GM21786 (cell line): ENCODE measurements at regions not wholly inside any gene's neighbourhood (a gene's known extent, or its start where the extent isn't known, plus 50 kb on each side); places are given as distances from the start of the nearest gene placed in this dataset.
"Not testable (repeated sequence)": the region's sequence is repeated elsewhere in the genome, so short reads cannot be mapped to it uniquely, and the experiment has no call there.

Source experiments
- ATAC-seq: cut with Tn5 transposase; IDR thresholded peaks from one replicate; pipeline ENCODE4 v1.9.1; 2021; ENCODE audit not compliant: unreplicated experiment

DNA sequence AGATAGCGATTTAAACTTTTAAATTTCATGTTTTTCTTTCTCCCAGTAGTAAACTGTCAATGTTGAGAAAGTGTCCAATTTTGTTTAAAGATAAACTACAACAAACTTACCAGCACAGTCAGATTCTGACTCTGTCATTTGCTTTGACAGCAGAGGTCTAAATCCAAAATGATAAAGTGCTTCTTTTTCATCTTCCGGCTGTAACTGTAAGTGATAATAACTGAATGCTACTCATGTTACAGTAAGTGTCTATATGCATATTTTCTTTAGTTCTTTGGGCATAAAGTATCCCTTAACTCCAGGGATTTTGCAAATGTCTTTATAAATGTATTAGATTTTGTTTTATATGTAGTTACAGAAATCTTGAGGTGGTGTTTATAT, 610.4 kb downstream of the RFPL4B start:
- ATAC-seq: no peak

DNA sequence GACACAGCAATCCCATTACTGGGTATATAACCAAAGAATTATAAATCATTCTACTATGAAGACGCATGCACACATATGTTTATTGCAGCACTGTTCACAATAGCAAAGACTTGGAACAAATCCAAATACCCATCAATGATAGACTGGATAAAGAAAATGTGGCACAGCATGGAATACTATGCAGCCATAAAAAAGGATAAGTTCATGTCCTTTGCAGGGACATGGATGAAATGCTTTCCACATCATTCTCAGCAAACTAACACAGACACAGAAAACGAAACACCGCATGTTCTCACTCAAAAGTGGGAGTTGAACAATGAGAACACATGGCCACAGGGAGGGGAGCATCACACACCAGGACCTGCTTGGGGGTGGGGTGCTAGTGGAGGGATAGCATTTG, 613.0 kb downstream of the RFPL4B start:
- not testable (repeated sequence) for ATAC-seq

DNA sequence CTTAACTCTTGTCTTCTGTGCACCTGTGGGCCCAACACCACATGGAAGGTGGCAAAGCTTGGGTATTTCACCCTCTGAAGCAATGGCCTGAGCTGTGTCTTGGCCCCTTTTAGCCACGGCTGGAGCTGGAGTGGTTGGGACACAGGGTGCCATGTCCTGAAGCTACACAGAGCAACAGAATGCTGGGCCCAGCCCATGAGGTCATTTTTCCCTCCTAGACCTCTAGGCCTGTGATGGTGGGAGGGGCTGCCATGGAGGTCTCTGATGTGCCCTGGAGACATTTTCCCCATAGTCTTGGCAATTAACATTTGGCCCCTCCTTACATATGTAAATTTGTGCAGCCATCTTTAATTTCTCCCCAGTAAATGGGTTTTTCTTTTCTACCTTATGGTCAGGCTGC, 620.8 kb downstream of the RFPL4B start:
- no peak for ATAC-seq

DNA sequence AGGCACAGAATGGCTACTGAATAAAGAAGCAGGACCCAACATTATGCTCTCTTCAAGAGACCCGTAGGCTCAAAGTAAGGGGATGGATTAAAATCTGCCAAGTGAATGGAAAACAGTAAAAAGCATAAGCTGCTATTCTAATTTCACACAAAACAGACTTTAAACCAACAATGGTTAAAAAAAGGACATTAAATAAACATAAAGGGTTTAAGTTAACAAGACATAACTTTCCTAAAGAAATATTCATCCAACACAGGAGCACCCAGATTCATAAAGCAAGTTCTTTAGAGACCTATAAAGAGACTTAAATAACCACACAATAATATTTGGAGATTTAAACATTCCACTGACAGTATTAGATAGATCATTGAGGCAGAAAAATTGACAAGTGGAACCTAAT, 624.5 kb downstream of the RFPL4B start:
- ATAC-seq: no peak

DNA sequence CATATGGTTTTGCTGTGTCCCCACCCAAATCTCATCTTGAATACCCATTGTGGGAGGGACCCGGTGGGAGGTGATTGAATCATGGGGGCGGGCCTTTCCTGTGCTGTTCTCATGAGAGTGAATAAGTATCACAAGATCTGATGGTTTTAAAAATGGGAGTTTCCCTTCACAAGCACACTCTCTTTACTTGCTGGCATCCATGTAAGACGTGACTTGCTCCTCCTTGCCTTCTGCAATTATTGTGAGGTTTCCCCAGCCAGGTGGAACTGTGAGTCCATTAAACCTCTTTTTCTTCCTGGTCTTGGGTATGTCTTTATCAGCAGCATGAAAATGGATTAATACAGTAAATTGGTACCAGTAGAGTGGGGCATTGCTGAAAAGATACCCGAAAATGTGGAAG, 627.8 kb downstream of the RFPL4B start:
- not testable (repeated sequence) for ATAC-seq

DNA sequence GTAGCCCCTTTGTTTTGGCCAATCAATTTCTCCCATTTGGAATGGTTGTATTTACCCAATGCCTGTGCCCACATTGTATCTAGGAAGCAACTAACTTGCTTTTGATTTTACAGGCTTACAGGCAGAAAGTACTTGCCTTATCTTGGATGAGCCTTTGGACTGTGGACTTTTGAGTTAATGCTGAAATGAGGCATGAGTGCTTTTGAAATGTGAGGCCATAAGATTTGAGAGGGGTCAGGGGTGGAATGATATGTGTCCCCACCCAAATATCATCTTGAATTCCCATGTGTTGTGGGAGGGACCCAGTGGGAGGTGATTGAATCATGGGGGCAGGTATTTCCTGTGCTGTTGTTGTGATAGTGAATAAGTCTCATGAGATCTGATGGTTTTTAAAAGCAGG, 629.4 kb downstream of the RFPL4B start:
- not testable (repeated sequence) for ATAC-seq

DNA sequence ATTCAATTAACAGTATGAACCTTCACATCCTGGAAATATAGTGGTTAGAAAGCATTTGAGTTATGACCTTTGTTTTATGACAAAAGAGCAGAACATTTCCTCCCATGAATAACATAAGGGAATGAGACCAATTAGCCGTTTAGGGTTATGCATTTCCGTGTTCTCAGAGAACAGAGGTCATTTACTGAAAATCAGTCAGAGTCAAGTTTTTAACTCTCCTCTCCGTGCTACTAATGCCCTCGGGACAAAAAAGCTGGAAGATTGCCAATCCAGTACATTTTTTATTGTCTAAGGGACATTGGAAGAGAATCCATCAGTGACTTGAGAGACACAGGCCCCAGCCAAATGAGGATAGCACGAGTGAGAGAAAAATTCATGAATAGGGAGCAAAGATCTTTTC, 632.7 kb downstream of the RFPL4B start:
- ATAC-seq: no peak

DNA sequence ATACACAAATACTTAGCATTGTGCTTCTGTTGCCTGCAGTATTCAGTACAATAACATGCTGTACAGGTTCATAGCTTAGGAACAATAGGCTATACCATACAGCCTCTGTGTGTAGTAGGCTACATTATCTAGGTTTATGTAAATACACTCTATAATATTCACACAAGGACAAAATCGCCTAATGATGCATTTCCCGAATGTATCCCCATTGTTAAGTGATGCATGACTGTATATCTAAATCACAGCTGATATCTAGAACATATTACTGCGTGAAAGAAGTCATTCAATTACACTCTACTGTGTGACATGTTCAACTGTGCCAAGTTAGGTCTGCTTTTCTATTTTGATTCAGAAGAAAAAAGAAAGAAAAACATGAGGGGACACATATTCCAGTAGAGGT, 633.5 kb downstream of the RFPL4B start:
- no peak for ATAC-seq

DNA sequence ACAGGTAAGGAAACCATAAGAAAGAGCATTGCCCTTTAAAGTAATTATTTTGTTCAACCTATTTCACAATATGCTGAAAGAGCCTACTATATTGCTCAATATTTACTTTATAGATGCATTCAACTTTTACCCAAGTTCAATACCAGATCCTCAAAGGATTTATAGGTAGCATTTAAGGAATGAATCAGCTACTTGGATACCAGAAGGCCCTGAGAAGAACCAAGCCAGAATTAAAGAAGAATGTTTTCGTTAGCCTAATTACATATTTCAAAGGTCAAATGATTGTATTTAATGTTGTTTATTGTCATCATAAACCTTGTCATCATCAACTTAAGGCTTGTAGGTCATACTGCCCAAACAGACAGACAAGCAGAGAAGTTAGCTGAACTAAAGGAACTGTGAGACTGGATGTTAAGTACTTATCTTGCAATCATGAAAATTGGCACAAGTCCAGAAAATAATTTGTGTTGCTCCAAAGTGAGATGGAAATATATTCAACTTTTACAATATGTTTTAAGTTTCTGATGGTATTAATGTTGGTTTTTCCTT, 636.7 kb downstream of the RFPL4B start:
- no peak for ATAC-seq

DNA sequence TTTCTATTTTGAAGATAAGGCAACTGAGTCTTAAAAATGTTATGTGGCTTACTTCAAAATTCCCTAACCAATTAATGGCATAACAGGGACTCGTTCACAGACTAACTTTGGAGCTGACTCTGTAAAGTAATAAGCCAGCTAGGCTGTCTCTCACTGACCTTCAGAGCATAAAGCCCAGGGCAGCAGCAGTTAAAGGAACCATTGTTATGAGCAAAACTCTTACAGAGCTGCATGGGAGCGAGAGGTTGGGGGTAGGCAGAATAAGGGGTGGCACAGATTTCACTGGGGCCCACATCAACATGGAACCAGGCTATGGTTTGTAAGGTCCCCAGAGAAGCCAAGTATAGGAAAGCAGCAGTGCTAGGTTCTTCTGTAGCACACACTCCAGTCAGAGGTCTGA, 637.8 kb downstream of the RFPL4B start:
- no peak for ATAC-seq

DNA sequence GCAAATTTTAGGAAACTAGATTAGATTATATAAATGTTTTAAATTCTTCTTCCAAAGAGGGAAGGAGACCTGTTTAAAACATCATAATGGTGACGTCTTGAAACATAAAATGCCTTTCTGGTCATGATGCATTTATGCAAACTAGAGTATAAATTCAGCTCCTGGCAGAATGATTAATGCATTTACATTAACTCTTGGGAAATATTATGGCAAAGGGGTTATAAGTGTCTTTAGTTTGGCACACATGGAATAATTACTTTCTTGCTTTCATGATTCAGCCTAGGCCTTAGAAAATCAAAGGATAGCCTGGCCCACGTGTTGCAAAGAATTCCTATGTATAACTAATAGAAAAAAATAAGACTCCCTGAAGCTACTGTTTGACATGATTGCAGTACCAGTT, 639.2 kb downstream of the RFPL4B start:
- ATAC-seq: no peak

DNA sequence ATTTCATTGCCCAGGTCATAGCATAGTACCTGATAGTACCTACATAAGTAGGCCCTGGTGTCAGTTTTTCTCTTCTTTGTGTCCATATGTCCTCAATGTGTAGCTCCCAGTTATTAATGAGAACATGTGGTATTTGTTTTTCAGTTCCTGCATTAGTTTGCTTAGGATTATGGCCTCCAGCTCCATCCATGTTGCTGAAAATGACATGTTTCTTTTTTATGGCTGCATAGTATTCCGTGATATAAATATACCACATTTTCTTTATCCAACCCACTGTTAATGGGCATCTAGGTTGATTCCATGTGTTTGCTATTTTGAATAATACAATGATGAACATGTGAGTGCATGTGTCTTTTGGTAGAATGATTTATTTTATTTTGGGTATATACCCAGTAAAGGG, 641.6 kb downstream of the RFPL4B start:
- no peak for ATAC-seq

DNA sequence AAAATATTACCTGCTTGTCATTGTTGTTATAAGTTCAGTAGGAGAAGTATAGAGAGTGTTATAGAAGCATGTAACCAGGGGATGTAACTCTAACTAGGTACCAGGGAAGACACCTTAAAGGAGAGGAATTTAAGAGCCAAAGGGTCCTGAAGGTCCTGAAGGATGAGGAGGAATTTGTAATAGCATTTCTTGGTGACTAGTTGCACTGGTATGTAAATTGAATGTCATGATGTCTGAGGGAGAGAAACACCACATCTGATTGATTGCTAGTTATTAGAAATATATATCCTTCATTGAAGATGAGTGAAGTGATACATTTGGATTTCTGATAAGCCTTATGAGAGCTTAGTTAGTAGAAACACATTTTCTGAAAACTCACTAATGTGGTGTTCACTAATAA, 643.8 kb downstream of the RFPL4B start:
- no peak for ATAC-seq

DNA sequence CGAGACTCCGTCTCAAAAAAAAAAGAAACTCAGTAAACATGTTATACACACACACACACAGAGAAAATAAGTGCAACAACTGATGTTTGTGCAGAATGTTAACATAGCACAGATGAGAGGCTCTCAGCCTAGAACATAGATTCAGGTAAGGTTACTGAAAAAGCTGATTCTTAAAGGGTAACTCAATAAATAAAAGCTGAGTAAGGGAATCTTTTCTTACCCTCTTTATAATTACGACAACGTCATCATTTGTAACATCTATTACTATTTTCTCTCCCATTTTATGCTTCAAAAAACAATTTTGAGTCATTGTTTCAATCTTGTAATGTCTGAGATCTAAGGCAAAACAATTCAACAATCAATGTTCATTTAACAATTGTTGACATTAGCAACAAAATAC, 644.8 kb downstream of the RFPL4B start:
- ATAC-seq: no peak

DNA sequence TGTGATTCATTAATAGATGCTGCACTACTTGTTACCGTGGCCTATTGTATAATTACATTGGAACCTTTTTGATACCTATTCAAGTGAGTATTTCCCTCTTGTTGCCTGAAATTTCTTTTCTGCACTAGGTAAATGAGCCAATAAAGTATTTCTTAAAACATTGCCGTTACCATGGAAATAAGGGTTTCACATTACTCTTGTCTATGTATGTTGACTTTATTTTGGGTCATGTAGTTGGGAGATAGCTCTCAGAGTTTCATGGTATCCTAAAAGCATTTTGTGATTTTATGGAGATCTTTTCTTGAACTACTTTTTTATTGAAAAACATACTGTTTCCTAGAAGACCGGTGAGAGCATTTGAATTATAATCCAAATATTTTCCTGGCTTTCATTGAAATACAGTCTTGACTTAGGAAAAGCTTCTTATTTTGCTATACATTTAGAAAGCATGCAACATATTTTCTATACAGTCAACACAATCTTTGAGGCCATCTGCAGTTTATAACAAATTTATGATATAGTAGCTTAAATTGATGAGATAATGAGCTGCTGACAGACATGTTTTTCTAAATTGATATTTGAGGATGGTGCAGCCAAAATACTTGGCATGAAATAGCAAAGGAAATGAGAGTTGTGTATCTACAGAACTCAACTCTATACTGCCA, 650.4 kb downstream of the RFPL4B start:
- ATAC-seq: no peak

DNA sequence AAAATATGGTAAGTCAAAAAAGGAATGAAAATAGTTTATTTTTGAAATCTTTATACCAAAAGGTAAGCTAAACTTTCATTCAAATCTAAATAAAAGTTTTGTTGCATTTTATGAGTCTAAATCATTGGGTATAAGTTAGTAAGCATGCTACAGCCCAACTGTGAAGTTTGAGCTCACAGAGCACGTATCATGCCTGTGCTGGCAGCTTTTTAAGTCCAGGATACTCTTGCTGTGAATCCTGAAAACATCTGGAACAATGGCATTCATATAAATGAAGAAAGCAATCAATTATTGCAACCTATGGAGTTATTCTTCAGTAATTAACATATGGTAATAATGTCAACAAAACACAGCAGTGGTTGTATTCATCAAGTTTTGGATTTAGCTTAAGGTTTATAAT, 656.9 kb downstream of the RFPL4B start:
- ATAC-seq: no peak

DNA sequence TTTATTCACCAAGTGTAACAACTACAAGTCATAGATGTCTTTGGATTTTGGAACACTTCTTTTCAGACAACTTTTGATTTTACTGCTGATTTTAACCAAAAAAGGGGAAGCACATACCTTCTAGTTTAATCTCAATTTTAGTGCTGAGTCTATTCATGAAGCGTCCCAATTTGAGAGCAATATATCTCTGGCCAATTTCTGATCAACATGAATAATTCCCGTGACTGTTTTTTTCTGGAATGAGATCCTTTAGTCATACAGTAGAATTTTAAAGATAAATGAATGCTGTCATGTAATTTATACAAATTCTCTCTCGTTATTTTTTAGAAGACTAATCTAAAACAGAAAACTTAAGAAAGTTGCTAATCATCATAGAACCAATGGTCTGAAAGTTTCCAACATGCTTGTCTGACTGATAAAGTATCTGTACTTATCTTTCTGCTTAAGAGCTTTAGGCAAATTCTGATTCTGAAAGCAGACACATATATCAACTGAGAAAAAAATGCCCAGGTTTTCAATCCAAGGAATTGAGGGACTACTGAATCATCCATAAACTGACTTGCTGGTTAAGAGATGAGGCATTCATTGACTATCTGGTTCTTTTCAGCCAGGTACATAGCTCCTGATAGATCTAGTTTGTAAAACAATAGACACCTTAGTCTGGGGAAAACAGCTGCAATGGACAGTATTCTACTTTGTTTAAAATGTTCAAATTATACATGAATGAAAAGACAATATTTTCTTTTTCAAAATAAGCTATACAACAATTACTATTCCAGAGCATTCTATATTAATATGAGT, 657.5 kb downstream of the RFPL4B start:
- no peak for ATAC-seq

DNA sequence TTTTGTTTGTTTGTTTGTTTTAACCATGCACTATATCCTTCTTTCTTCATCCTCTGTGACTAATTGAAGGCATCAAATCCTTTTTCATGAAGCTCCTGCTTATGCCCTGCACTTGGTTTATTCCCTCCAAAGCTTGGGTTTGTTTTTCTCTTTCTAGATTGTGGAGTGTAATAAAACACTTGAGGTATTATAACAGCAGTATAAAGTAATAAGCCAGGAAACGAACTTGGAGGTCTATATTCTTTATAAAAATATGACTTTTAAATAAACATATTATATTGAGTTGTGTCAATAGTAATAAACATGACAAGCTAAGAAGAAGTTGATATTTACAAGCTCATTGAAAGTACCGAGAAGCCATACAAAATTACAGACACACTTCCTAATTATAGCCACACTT, 659.4 kb downstream of the RFPL4B start:
- no peak for ATAC-seq

DNA sequence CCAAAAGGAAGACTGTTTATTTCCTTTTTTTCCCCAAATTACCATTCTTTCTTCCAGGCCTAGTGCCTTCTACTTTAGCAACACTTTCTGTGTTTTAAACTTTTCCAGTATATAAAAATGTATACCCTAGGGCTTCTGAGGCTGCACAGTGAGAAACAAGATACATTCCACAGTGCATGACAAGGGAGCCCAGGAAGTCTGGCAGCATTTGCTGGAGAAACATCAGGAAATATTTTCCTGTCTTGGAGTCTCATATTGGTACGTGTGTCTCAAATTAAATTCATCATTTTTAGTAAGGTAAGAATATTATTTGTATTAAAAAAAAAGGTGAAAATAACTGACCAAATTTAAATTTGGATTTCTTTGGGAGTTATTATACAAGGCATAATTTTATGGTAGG, 662.6 kb downstream of the RFPL4B start:
- ATAC-seq: no peak

DNA sequence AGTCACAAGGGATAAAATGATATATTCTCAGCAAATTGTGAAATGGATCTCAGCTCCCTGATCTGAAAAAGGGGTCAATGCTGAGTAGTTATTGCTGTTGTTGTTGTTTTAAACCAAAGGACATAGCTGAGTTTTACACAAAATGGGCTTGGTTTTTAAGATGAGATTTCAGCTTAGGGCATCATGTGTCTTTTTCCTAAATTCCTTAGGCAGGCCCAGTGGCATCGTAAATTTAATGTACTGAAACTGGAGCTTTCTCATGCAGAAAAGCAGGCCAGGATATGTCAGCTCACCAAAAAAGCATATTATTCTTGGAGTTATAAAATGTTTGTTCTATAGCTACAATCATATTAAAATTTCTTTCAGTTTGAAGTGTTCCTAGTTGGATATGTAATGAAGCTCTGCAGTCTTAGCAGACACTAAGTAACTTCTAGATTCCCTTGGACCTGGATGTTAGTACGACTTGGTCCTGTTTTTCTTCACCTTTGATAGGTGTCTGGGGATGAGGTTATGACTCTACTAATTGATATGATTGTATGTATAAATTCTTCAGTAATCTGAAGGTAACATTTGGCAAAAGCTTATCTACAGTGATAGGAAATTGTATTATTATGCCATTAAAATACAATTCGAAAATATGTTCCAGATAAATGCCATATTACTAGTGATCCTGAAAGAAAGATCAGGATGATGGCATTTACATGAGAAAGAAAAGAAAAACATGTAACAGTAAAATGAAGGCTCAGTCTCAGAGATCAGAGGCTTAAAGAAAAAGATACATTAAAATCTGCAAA, 663.3 kb downstream of the RFPL4B start:
- no peak for ATAC-seq

DNA sequence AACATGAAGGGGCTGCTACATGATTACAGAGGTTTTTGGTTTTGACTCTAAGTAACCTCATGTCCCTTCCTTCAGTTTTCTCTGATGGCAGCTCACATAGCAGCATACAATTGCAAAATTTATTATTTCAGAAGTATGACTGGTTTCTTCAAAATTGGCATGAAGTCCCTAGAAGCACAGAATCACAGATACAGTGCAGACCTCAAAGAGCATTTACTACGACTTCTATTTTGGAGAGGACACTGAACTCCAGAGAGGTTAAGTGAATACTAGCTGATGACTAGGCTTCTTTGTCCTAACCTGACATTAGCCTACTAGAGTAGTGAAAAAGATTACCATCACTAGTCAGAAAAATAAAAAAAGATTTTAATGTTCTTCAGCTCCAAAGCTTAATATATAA, 664.3 kb downstream of the RFPL4B start:
- ATAC-seq: no peak

DNA sequence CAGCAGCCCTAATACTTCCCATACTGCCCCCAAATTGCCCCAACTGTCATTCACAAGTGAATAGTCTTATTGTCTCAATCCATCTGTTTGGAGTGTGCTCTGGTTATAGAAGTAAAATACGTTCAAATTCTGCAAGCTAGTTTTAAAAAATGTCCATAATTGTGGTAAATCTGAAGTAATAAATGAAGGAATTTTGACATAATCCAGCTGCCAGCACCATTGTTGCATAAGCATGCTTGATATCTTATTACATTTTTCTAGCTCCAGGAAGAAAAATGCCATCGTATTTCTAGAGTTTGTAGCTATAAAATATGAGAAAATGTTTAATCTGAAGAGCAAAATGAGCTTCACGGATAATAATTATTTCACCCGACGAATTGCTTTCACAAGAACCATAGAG, 664.7 kb downstream of the RFPL4B start:
- no peak for ATAC-seq
